H9 (cell line): ENCODE measurements at regions not wholly inside any gene's neighbourhood (a gene's known extent, or its start where the extent isn't known, plus 50 kb on each side); places are given as distances from the start of the nearest gene placed in this dataset.

Experiments
- DNase-seq: peaks from one replicate; pipeline ENCODE4 v3.0.0-alpha.2; 2017
- H2AFZ ChIP-seq: one replicate; pipeline ENCODE4 v1.6.1; 2013; ENCODE audit warnings: mild to moderate bottlenecking, low read length, control low read depth, moderate library complexity
- H2AK5ac ChIP-seq: 2 replicates; pipeline ENCODE4 v1.6.1; 2013; ENCODE audit warnings: low read length, control low read depth, mixed read lengths; ENCODE audit not compliant: insufficient read length
- H2BK120ac ChIP-seq: one replicate; pipeline ENCODE4 v1.6.1; 2013; ENCODE audit warnings: low read depth, mild to moderate bottlenecking, low read length, control low read depth, inconsistent platforms; ENCODE audit not compliant: poor library complexity, severe bottlenecking
- H2BK12ac ChIP-seq: 2 replicates; pipeline ENCODE4 v1.6.1; 2013; ENCODE audit warnings: low read length, control low read depth, mixed read lengths, low read depth; ENCODE audit not compliant: insufficient read length
- H2BK15ac ChIP-seq: 2 replicates; pipeline ENCODE4 v1.6.1; 2013; ENCODE audit warnings: low read depth, low read length, control low read depth
- H2BK20ac ChIP-seq: one replicate; pipeline ENCODE4 v1.6.1; 2013; ENCODE audit warnings: low read depth, mild to moderate bottlenecking, low read length, control low read depth, inconsistent platforms; ENCODE audit not compliant: poor library complexity, severe bottlenecking
- H2BK5ac ChIP-seq: 2 replicates; pipeline ENCODE4 v1.6.1; 2013; ENCODE audit warnings: low read length, control low read depth, mixed read lengths; ENCODE audit not compliant: insufficient read length
- H3K14ac ChIP-seq: 2 replicates; pipeline ENCODE4 v1.6.1; 2013; ENCODE audit warnings: low read length, control low read depth; ENCODE audit not compliant: insufficient read depth
- H3K18ac ChIP-seq: 2 replicates; pipeline ENCODE4 v1.6.1; 2013; ENCODE audit warnings: low read depth, mild to moderate bottlenecking, mixed read lengths, low read length, control low read depth; ENCODE audit not compliant: insufficient read length
- H3K23ac ChIP-seq: 2 replicates; pipeline ENCODE4 v1.6.1; 2013; ENCODE audit warnings: low read length, control low read depth, mixed read lengths, low read depth; ENCODE audit not compliant: insufficient read length
- H3K23me2 ChIP-seq: 2 replicates; pipeline ENCODE4 v1.6.1; 2013; ENCODE audit warnings: low read depth, mild to moderate bottlenecking, mixed read lengths, low read length, control low read depth; ENCODE audit not compliant: insufficient read length, poor library complexity, severe bottlenecking
- H3K27ac ChIP-seq: 2 replicates; pipeline ENCODE4 v1.5.1; 2013; ENCODE audit warnings: low read length, control low read depth, mixed read lengths, low read depth; ENCODE audit not compliant: insufficient read length
- H3K27me3 ChIP-seq: 2 replicates; pipeline ENCODE4 v1.6.1; 2013; ENCODE audit warnings: low read length, control low read depth, inconsistent platforms; ENCODE audit not compliant: insufficient read depth
- H3K4ac ChIP-seq: 2 replicates; pipeline ENCODE4 v1.6.1; 2013; ENCODE audit warnings: low read depth, mild to moderate bottlenecking, control low read depth, inconsistent platforms, low read length, moderate library complexity
- H3K4me1 ChIP-seq: 2 replicates; pipeline ENCODE4 v1.6.1; 2013; ENCODE audit warnings: low read length, control low read depth, inconsistent platforms; ENCODE audit not compliant: insufficient read depth
- H3K4me2 ChIP-seq: 2 replicates; pipeline ENCODE4 v1.6.1; 2013; ENCODE audit warnings: low read length, control low read depth, mixed read lengths; ENCODE audit not compliant: insufficient read length, insufficient read depth
- H3K56ac ChIP-seq: 2 replicates; pipeline ENCODE4 v1.6.1; 2013; ENCODE audit warnings: low read depth, mild to moderate bottlenecking, mixed read lengths, low read length, control low read depth; ENCODE audit not compliant: insufficient read length
- H3K79me1 ChIP-seq: 2 replicates; pipeline ENCODE4 v1.6.1; 2013; ENCODE audit warnings: low read depth, mild to moderate bottlenecking, moderate library complexity, low read length, control low read depth, inconsistent platforms; ENCODE audit not compliant: insufficient read depth, poor library complexity, severe bottlenecking
- H3K79me2 ChIP-seq: 2 replicates; pipeline ENCODE4 v1.6.1; 2013; ENCODE audit warnings: low read length, control low read depth, inconsistent platforms; ENCODE audit not compliant: insufficient read depth
- H3K9ac ChIP-seq: 2 replicates; pipeline ENCODE4 v1.6.1; 2013; ENCODE audit warnings: low read length, control low read depth, mixed read lengths; ENCODE audit not compliant: insufficient read length; ENCODE audit errors: extremely low read depth
- H3K9me3 ChIP-seq: one replicate; pipeline ENCODE4 v1.6.1; 2013; ENCODE audit warnings: low read depth, low read length, inconsistent platforms; ENCODE audit not compliant: control insufficient read depth
- H3T11ph ChIP-seq: one replicate; pipeline ENCODE4 v1.6.1; 2013; ENCODE audit warnings: mild to moderate bottlenecking, low read length, control low read depth, inconsistent platforms
- H4K20me1 ChIP-seq: one replicate; pipeline ENCODE4 v1.6.1; 2013; ENCODE audit not compliant: control insufficient read depth, insufficient read length, insufficient read depth
- H4K5ac ChIP-seq: 2 replicates; pipeline ENCODE4 v1.6.1; 2013; ENCODE audit warnings: low read depth, mild to moderate bottlenecking, mixed read lengths, low read length, control low read depth; ENCODE audit not compliant: insufficient read length
- H4K8ac ChIP-seq: replicated peaks from 2 replicates; pipeline ENCODE4 v1.6.1; 2013; ENCODE audit warnings: low read length, control low read depth, mixed read lengths, low read depth; ENCODE audit not compliant: insufficient read length
- H4K91ac ChIP-seq: 2 replicates; pipeline ENCODE4 v1.6.1; 2013; ENCODE audit warnings: low read depth, mild to moderate bottlenecking, moderate library complexity, mixed read lengths, low read length, control low read depth; ENCODE audit not compliant: insufficient read length
- H3K27ac Mint-ChIP-seq, 3 experiments: 2 replicates in 2 of 3; 3 replicates in 1 of 3; pipeline ENCODE4 v1.8.0; 2020 to 2021; ENCODE audit warnings: mixed read lengths in 3 of 3, mild to moderate bottlenecking in 1 of 3, moderate library complexity in 1 of 3
- H3K27me3 Mint-ChIP-seq: 2 replicates; pipeline ENCODE4 v1.8.0; 2021; ENCODE audit warnings: low read depth, mild to moderate bottlenecking, moderate library complexity, mixed read lengths
- H3K36me3 Mint-ChIP-seq, 3 experiments: 2 replicates in 2 of 3; 3 replicates in 1 of 3; pipeline ENCODE4 v1.8.0; 2020 to 2021; ENCODE audit warnings: low read depth in 3 of 3, mixed read lengths in 3 of 3; ENCODE audit not compliant: insufficient read depth in 1 of 3
- H3K4me1 Mint-ChIP-seq, 2 experiments: 2 replicates each; pipeline ENCODE4 v1.8.0; 2020; ENCODE audit warnings: mixed read lengths in 2 of 2
- H3K4me3 Mint-ChIP-seq, 2 experiments: 2 replicates in 1 of 2; 3 replicates in 1 of 2; pipeline ENCODE4 v1.8.0; 2020 to 2021; ENCODE audit warnings: mild to moderate bottlenecking in 2 of 2, mixed read lengths in 2 of 2, moderate library complexity in 1 of 2
- H3K9me3 Mint-ChIP-seq, 2 experiments: 2 replicates in 1 of 2; 3 replicates in 1 of 2; pipeline ENCODE4 v1.8.0; 2020; ENCODE audit warnings: mild to moderate bottlenecking in 2 of 2, mixed read lengths in 2 of 2, moderate library complexity in 1 of 2
- CTCF ChIP-seq: fragments of 200-600 bp; sonication (generic); conservative IDR thresholded peaks from 3 replicates; pipeline ENCODE4 v1.8.0; 2021; ENCODE audit warnings: antibody characterized with exemption, mild to moderate bottlenecking
- WGBS: extraction: QIAGEN DNeasy Blood & Tissue Kit; methylation state at CpG from one replicate; pipeline ENCODE4 v1.1.7; 2013; ENCODE audit warnings: missing lambda C conversion rate, low lambda C conversion rate, mixed read lengths; ENCODE audit not compliant: insufficient read length; ENCODE audit errors: extremely low coverage; 5-methylcytosine and 5-hydroxymethylcytosine counted together

GRCh38 chr2:22878121-22878520 lies 506.9 kb upstream of the KLHL29 start:
- WGBS = no CpG with 5 or more reads among the region's 2 CpGs
- DNase-seq = no peak

More at GRCh38 chr2:22878121-22878520, 506.9 kb upstream of the KLHL29 start:
- Histone ChIP-seq H3K18ac (no peak overlapping the region), H2BK20ac (no peak overlapping the region), H3K4me1 (0 out of 2 replicates have a peak, but pooled peaks cover 2% of the 10 kb centered on the region), H2BK5ac (no peak overlapping the region), H3K9me3 (no peaks in the 10 kb centered on the region), H3K79me1 (no peaks in the 10 kb centered on the region), H2AK5ac (no peak overlapping the region), H3K56ac (no peak overlapping the region), H4K20me1 (no peaks in the 10 kb centered on the region), H2BK120ac (no peak overlapping the region), H3K9ac (no peak overlapping the region), H3K23me2 (no peaks in the 10 kb centered on the region), H3T11ph (no peak overlapping the region), H3K23ac (no peak overlapping the region), H3K27me3 (no peaks in the 10 kb centered on the region), H2BK12ac (no peak overlapping the region), H3K4me2 (no peak overlapping the region), H2AFZ (no peak overlapping the region), H3K14ac (no peak overlapping the region), H4K5ac (no peak overlapping the region), H3K27ac (no peak overlapping the region), H4K8ac (no peak overlapping the region), H3K4ac (no peak overlapping the region), H3K79me2 (no peaks in the 10 kb centered on the region), H2BK15ac (no peak overlapping the region), H4K91ac (no peak overlapping the region)
- Mint-ChIP-seq H3K36me3 (peaks cover 0 to 18% (median 10%) of the 10 kb centered on the region in 3 experiments; a peak in 6 of 7 replicates), H3K4me1 (peaks cover 15 to 31% of the 10 kb centered on the region in 2 experiments), H3K27ac (no peak overlapping the region), H3K4me3 (no peak overlapping the region), H3K9me3 (peaks cover 12% of the 10 kb centered on the region in 2 experiments), H3K27me3 (no peaks in the 10 kb centered on the region; the same call in 1 of the 2 replicates)
- TF ChIP-seq CTCF = no peak
